K562 (cell line): ENCODE measurements at regions not wholly inside any gene's neighbourhood (a gene's known extent, or its start where the extent isn't known, plus 50 kb on each side); places are given as distances from the start of the nearest gene placed in this dataset.

ENCODE experiments used
- ATAC-seq: fragments of 200-7000 bp; cut with Tn5 transposase; 3 replicates; pipeline ENCODE4 v1.9.1; 2020; ENCODE audit warnings: moderate library complexity
- BruUV-seq: library from RNA; stranded (reverse); fragments of 400-500 nt; replicated peaks from 2 replicates; lab custom pipeline; 2021; lab: Mats Ljungman, UMichigan
- CTCF ChIA-PET: fragments of 300-600 bp; formaldehyde crosslinking; extraction: SDS; loops from one replicate; lab custom pipeline; 2021; ENCODE audit warnings: low intra/inter-chr PET ratio; lab: Yijun Ruan, JAX
- POLR2A ChIA-PET: fragments of 300-600, 350-650 bp; sonication (Branson Sonifier 250); formaldehyde crosslinking; extraction: SDS; loops from one replicate; lab custom pipeline; 2021; ENCODE audit warnings: antibody characterized with exemption, inconsistent platforms; lab: Yijun Ruan, JAX
- DNase-seq, 4 experiments: peaks; one replicate each; pipeline versions ENCODE4 v3.0.0 to v3.0.0-alpha.2; 2011 to 2018; ENCODE audit warnings: low spot score in 3 of 4, mixed read lengths in 3 of 4; ENCODE audit errors: extremely low read depth in 1 of 4
- FAIRE-seq: peaks from 2 replicates; lab custom pipeline; 2011; peaks lifted over from hg19 to GRCh38; lab: Jason Lieb, UNC
- H2AFZ ChIP-seq: 2 replicates; pipeline ENCODE4 v1.6.0; 2011; ENCODE audit warnings: low read depth, low read length, control low read depth, inconsistent platforms
- H3K27ac ChIP-seq: fragments of 200-600 bp; 3 replicates; pipeline ENCODE4 v1.8.0; 2011; ENCODE audit warnings: low read depth, mild to moderate bottlenecking, control low read depth, inconsistent platforms, low read length, moderate library complexity, mixed read lengths; ENCODE audit errors: extremely low read depth
- H3K27me3 ChIP-seq, 2 experiments: fragments of 300-600 bp in 1 of 2; 2 replicates in 1 of 2; 3 replicates in 1 of 2; pipeline versions ENCODE4 v1.6.0 to v1.8.0; 2011; ENCODE audit warnings: inconsistent platforms in 2 of 2, low read length in 2 of 2, mild to moderate bottlenecking in 1 of 2, mixed read lengths in 1 of 2, moderate library complexity in 1 of 2; ENCODE audit not compliant: control insufficient read depth in 2 of 2, insufficient read depth in 2 of 2
- H3K36me3 ChIP-seq: fragments of 300-600 bp; 3 replicates; pipeline ENCODE4 v1.8.0; 2011; ENCODE audit warnings: mild to moderate bottlenecking, low read length, inconsistent platforms; ENCODE audit not compliant: control insufficient read depth, insufficient read depth
- H3K4me1 ChIP-seq, 2 experiments: fragments of 200-600 bp in 1 of 2; replicated peaks in 1 of 2; 2 replicates in 1 of 2; 3 replicates in 1 of 2; pipeline versions ENCODE4 v1.5.1 to v1.8.0; 2011; ENCODE audit warnings: inconsistent platforms in 2 of 2, low read length in 2 of 2, mild to moderate bottlenecking in 1 of 2, mixed read lengths in 1 of 2, moderate library complexity in 1 of 2; ENCODE audit not compliant: control insufficient read depth in 2 of 2, insufficient read depth in 2 of 2
- H3K4me2 ChIP-seq: 2 replicates; pipeline ENCODE4 v1.6.1; 2011; ENCODE audit warnings: low read length, control low read depth, inconsistent platforms, mixed read lengths; ENCODE audit not compliant: insufficient read depth
- H3K4me3 ChIP-seq: fragments of 200-600 bp; sonication (generic), shearing (Covaris generic); 2 replicates; pipeline ENCODE4 v1.5.1; 2016; ENCODE audit warnings: control low read depth, inconsistent platforms
- H3K79me2 ChIP-seq: fragments of 200-600 bp; 3 replicates; pipeline ENCODE4 v1.8.0; 2011; ENCODE audit warnings: low read length, inconsistent platforms; ENCODE audit not compliant: control insufficient read depth, insufficient read depth
- H3K9ac ChIP-seq, 2 experiments: 2 replicates each; pipeline versions ENCODE4 v1.6.0 to v1.6.1; 2011; ENCODE audit warnings: low read depth in 2 of 2, low read length in 2 of 2, control low read depth in 1 of 2, inconsistent platforms in 1 of 2, mild to moderate bottlenecking in 1 of 2, mixed read lengths in 1 of 2; ENCODE audit not compliant: insufficient read depth in 1 of 2
- H3K9me1 ChIP-seq: one replicate; pipeline ENCODE4 v1.6.0; 2011; ENCODE audit warnings: inconsistent platforms, mild to moderate bottlenecking, low read length, moderate library complexity; ENCODE audit not compliant: control insufficient read depth, insufficient read depth
- H3K9me3 ChIP-seq: replicated peaks from 2 replicates; pipeline ENCODE4 v1.5.1; 2011; ENCODE audit warnings: low read depth, low read length, inconsistent platforms; ENCODE audit not compliant: control insufficient read depth, insufficient read depth
- H4K20me1 ChIP-seq: replicated peaks from 2 replicates; pipeline ENCODE4 v1.6.1; 2011; ENCODE audit warnings: low read length, inconsistent platforms, mixed read lengths; ENCODE audit not compliant: control insufficient read depth, insufficient read depth
- ATF2 ChIP-seq: sonication (generic); formaldehyde crosslinking; IDR thresholded peaks from 2 replicates; pipeline ENCODE4 v1.8.1; 2022; ENCODE audit warnings: missing genetic modification reagents
- DIDO1 ChIP-seq: fragments of 450-650 bp; IDR thresholded peaks from 2 replicates; pipeline ENCODE4 v1.6.1; 2016; ENCODE audit warnings: low read depth, missing biosample characterization, missing genetic modification characterization
- ELF4 ChIP-seq: fragments of 450-650 bp; formaldehyde crosslinking; IDR thresholded peaks from 2 replicates; pipeline ENCODE4 v1.4.0; 2022; ENCODE audit warnings: missing genetic modification characterization
- KLF6 ChIP-seq: fragments of 250-450 bp; sonication (Bioruptor Pico); IDR thresholded peaks from 2 replicates; pipeline ENCODE4 v1.4.0; 2020; ENCODE audit warnings: mild to moderate bottlenecking, moderate library complexity, borderline replicate concordance
- PHF20 ChIP-seq: fragments of 450-650 bp; IDR thresholded peaks from 2 replicates; pipeline ENCODE4 v1.6.1; 2018; ENCODE audit not compliant: partially characterized antibody
- POLR2G ChIP-seq: fragments of 200-400 bp; formaldehyde crosslinking; IDR thresholded peaks from 2 replicates; pipeline ENCODE4 v1.6.1; 2017; ENCODE audit warnings: low read depth, mild to moderate bottlenecking, antibody characterized with exemption, low read length, moderate library complexity
- PPARD ChIP-seq: fragments of 250-450 bp; sonication (Bioruptor Pico); IDR thresholded peaks from 2 replicates; pipeline ENCODE4 v1.8.0; 2022; ENCODE audit warnings: inconsistent platforms, mild to moderate bottlenecking, moderate library complexity
- ZBTB5 ChIP-seq: fragments of 450-650 bp; IDR thresholded peaks from 2 replicates; pipeline ENCODE4 v1.6.1; 2017; ENCODE audit warnings: antibody characterized with exemption
- ZNF121 ChIP-seq: sonication (generic); formaldehyde crosslinking; conservative IDR thresholded peaks from 2 replicates; pipeline ENCODE4 v1.8.0; 2022; ENCODE audit warnings: missing genetic modification reagents
- ZNF174 ChIP-seq: fragments of 250-450 bp; sonication (Bioruptor Pico); IDR thresholded peaks from 2 replicates; pipeline ENCODE4 v1.4.0; 2020; ENCODE audit warnings: mild to moderate bottlenecking
- ZNF232 ChIP-seq: sonication (generic); formaldehyde crosslinking; IDR thresholded peaks from 2 replicates; pipeline ENCODE4 v1.8.0; 2022; ENCODE audit warnings: mild to moderate bottlenecking, missing genetic modification reagents
- WGBS: fragments of 100-300 bp; shearing (Covaris generic); methylation state at CpG from one replicate; pipeline ENCODE4 v1.1.6; 2016; ENCODE audit warnings: low coverage, mixed read lengths; ENCODE audit not compliant: insufficient coverage; ENCODE audit errors: missing lambda C conversion rate; 5-methylcytosine and 5-hydroxymethylcytosine counted together
- in situ Hi-C: fragments of 300-500 bp; cut with MboI; formaldehyde crosslinking; loops from 4 replicates; pipeline ENCODE4 v1.15.0; 2018; ENCODE audit warnings: inconsistent platforms, mixed read lengths
- intact Hi-C: fragments of 100-400 bp; cut with micrococcal nuclease; formaldehyde crosslinking; loops from 2 replicates; pipeline ENCODE4 v1.14.2; 2022

GRCh38 chr1:5651027-5651410 is 341.2 kb downstream of the NPHP4 start (continued):
- no peak for TF ChIP-seq KLF6 (CRISPR knock-in tag)
- TF ChIP-seq PPARD, result no peak
- TF ChIP-seq ZNF121, result no peak

- BruUV-seq, result no TSS peak
- peaks cover 27 to 63% of the 10 kb centered on the region in 2 experiments; a peak in 3 of 5 replicates for H3K27me3 ChIP-seq
- in situ Hi-C loops, result no loop called here
Observed at GRCh38 chr1:5650283-5651026, 341.8 kb downstream of the NPHP4 start.

More at GRCh38 chr1:5650283-5651026, 341.8 kb downstream of the NPHP4 start:
- Histone ChIP-seq H3K9me1 (no peaks in the 10 kb centered on the region), H3K27ac (no peak overlapping the region), H3K4me3 (no peak overlapping the region), H3K9ac (no peak overlapping the region), H3K36me3 (no peaks in the 10 kb centered on the region), H3K4me2 (no peak overlapping the region), H3K79me2 (no peaks in the 10 kb centered on the region), H3K9me3 (no peaks in the 10 kb centered on the region), H3K4me1 (no peaks in the 10 kb centered on the region; a peak in 1 of 5 replicates), H2AFZ (no peak overlapping the region), H4K20me1 (0 out of 2 replicates have a peak, but pooled peaks cover 6% of the 10 kb centered on the region)
- intact Hi-C loops, result no loop called here
- FAIRE-seq, result no peak
- peak; percentile 34; the same call in 1 of the 3 replicates for ATAC-seq
- TF ChIP-seq ZNF174 (CRISPR knock-in tag) (no peak), POLR2G (no peak), ATF2 (CRISPR knock-in tag) (no peak), ELF4 (CRISPR knock-in tag) (no peak), DIDO1 (tag) (no peak), ZBTB5 (no peak), PHF20 (no peak), PPARD (no peak), ZNF232 (no peak)
- 3% methylated on average over 22 of the region's 22 CpGs for WGBS
- CTCF ChIA-PET, result no interaction called here
- POLR2A ChIA-PET, result interaction anchor here (0.6 kb wide), 1 partner anchor 236 kb away, joined by 3 read pairs; no protein-coding TSS in a partner anchor
- DNase-seq, result no peak
